Epithelial cell of prostate (primary cell): ENCODE measurements at regions not wholly inside any gene's neighbourhood (a gene's known extent, or its start where the extent isn't known, plus 50 kb on each side); places are given as distances from the start of the nearest gene placed in this dataset.

Experiments
- DNase-seq: peaks from one replicate; pipeline ENCODE4 v3.0.0-alpha.2; 2011; ENCODE audit warnings: low read depth, low spot score
- H3K27ac ChIP-seq: fragments of 450-650 bp; 2 replicates; pipeline ENCODE4 v1.5.1; 2017; ENCODE audit warnings: mild to moderate bottlenecking

DNA sequence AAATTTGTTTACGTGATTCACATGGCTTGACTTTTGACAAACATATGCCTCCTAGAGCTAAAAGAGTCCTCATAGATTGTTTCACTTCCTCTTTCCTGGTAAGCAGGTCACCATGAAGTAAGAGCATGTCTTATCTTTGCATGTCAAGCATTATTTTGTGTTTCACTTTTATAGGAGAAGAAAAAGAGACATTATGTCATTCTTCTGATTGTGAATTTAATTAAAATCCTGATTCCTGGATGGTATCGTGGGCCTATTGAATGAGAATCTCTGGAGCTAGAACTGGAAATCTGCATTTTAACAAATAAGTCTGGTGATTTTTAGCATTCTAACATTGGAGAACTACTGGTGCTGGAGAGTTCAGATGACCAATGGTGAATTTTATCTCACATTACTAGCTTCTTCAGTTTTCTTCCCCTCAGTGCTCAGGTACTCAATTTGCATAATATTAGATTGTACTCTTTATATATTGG lies 218.6 kb upstream of the ATP2B1 start:
- DNase-seq: no peak

GRCh38 chr12:89924191-89924590 lies 215.6 kb upstream of the ATP2B1 start:
- no peak for DNase-seq
- no peak overlapping the region for H3K27ac ChIP-seq

More for the DNA sequence above, 218.6 kb upstream of the ATP2B1 start:
- H3K27ac ChIP-seq: no peak overlapping the region

GRCh38 chr12:89923091-89923490 lies 214.5 kb upstream of the ATP2B1 start:
- H3K27ac ChIP-seq: no peak overlapping the region
- no peak for DNase-seq

DNA sequence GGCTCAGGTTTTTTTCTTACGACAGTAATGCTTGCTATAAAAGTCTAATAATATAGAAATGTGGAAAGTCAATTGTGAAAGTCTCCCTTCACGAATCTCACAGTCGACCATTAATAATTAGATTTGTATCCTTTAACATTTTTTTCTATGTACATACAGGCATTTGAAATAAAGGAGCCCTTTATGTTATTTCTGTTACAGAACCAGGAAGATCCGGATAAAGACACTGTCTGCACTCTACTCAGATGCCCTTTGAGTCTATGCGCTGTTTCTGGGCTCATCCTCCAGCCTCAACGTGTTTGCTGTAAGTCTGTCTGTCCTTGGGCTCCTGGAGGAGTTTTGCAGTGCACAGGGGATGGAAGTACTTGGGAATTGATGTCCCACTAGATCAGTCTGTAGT lies 212.2 kb upstream of the ATP2B1 start:
- H3K27ac ChIP-seq: no peak overlapping the region
- no peak for DNase-seq

GRCh38 chr12:89919241-89919906 lies 210.7 kb upstream of the ATP2B1 start:
- peak; percentile 16 for DNase-seq

DNA sequence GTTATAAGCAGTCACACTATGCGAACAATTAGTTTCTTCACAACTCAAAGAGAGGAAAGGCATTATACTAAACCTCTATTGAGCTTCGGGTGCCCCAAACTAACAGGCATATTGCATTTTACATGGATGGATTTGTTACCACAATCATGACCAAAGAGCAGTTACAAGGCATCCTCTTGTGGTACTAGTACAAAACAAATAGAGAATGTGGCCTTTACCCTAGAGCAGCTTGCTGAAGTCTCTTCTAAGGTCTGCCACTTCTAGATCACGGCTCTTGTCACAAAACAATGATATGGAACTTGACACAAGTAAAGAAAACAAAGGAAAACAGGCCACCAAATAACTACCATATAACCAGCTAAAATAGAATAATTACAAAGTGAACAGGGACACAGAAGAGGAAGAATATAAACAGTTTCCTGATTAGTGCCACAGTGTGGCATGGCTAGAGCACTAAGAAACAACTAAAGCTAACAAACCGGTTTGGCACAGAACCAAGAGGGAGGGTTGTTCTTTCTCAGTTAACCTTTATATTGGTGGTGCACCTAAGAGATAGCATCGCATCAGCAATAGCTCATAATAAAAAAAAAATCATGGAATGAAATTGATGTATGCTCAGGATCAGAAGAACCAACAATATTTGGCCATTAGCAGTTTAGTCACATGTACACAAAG lies 209.7 kb upstream of the ATP2B1 start:
- no peak overlapping the region for H3K27ac ChIP-seq
- no peak for DNase-seq

More at GRCh38 chr12:89919241-89919906, 210.7 kb upstream of the ATP2B1 start:
- H3K27ac ChIP-seq: no peak overlapping the region

- no peak overlapping the region for H3K27ac ChIP-seq
- DNase-seq: no peak
Observed at GRCh38 chr12:89909753-89910152, 201.1 kb upstream of the ATP2B1 start.

DNA sequence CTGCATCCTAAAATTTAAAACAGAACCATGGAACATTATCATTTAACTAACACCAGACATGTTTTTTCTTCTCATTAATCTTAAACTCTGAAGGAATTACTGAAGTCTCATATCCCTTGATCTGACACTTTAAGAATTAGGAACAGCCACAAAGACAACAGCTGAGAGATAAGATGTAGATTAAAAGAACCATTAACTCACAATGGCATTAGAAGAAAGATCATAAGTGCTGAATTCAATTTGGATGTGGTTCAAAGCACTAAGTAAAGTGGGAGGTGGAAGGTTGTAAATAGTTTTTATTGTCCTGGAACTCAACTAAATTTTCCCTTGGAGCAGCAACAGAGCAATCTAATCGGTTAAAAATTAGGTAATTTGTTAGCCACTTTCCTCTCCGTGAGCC lies 199.0 kb upstream of the ATP2B1 start:
- no peak overlapping the region for H3K27ac ChIP-seq
- no peak for DNase-seq

GRCh38 chr12:89906824-89907223 lies 198.2 kb upstream of the ATP2B1 start:
- DNase-seq: no peak
- no peak overlapping the region for H3K27ac ChIP-seq

DNA sequence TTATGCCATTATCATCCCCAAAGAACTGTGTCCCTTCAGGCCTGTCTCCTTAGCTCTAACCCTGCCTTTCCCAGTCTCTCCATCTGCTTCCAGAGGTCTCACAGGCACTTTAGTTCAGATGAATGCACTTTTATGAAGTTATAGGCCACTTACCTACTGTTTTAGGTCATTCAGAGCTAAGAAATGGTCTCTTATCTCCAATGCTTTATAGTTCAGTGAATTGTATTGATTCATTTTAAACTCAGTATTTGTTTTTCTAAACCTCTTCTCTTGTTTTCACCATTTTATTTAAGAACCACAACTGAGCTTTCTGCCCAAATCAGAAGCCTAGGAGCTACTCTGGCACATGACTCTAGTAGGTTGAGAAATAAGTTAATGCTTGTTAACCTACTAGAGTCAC lies 197.5 kb upstream of the ATP2B1 start:
- no peak for DNase-seq
- H3K27ac ChIP-seq: no peak overlapping the region

DNA sequence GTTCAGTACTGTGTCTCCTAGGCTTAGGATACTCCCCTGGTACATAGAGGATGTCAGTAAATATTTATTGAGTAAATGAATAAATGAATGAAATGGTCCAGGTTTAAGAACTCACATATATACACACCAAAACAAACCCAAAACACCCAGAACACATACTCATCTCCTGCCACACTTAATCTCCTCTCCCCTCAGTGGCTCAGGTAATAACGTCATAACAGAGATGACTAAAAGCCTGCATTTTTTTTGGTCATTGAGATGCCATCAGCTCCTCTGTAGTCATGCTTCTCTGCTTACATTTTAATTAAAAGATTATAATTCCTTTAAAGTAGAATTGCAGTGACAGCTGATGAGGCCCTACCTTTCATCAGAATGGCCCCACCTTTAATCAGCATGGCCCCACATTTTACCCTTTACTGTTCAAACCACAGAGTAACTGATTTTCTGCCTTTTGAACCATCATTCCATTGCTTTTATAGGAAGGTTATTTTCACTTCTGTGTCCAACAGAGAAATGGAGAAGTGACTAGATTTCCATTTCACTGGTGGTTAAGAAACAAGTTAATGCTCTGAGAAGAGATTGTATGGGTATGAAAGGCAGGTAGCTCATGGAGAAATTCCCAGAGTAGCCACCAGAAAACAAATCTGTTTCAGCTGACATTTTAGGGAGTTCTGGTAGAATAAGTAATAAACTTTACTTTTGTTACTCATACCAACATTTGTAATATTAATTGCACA lies 193.4 kb upstream of the ATP2B1 start:
- DNase-seq: no peak
- H3K27ac ChIP-seq: no peak overlapping the region

DNA sequence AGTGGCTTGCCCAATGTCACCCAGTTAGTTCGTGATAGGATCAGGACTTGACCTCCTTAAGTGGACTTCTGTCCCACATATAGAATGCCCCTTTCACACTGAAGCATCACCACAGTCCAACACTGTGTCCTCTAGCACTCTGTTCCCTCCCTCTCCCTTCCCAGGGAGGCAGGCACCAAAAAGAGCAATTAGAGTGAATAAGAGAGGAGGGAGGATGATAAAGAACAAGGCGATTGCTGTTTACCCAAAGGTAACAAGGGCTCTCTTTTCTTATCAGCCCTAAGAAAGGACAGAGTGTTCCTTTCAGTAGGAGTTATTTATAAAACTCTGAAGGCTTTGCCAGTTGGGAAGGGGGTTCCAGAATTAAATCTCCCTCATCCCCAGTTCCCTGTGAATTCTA lies 192.7 kb upstream of the ATP2B1 start:
- no peak overlapping the region for H3K27ac ChIP-seq
- no peak for DNase-seq

DNA sequence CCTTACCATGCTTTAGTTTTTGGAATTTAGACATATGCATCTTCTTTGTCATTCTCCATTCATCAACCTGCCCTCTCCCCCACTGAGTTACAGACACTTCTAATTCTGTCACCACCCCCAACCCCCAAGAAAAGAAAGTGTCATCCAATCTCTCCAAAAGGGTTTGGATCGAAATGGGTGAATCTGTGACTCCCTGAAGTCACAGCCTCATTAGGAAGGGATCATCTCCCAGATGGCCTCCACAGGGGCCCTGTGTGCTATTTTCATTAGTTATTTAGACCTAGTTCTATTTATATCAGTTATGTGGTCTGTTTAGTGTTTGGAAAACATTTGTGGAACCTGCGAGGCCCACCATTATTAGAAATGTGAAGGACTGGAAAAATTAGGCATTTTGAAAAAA lies 191.0 kb upstream of the ATP2B1 start:
- H3K27ac ChIP-seq: no peak overlapping the region
- DNase-seq: no peak

DNA sequence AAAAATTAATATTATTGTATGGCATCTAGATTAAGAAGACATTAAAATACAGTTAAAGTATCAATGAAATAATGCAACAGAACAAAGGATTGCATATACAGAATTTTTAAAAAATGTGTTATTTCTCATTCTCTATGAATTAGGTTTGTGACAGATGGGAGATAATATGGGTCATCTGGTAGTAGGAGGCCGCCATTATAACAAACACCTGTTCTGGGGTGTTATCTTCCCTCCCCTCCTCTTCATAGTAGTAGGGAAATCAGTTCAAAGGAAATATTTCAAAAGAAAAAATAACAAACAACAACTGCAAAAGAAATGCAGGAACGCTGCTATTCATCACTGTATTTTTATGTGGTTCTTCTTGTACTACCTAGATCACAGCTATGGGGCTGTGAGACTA lies 187.0 kb upstream of the ATP2B1 start:
- H3K27ac ChIP-seq: peak overlapping the region; percentile 91

GRCh38 chr12:89895101-89895500 lies 186.5 kb upstream of the ATP2B1 start:
- peak overlapping the region; percentile 91 for H3K27ac ChIP-seq
- DNase-seq: no peak

More for the DNA sequence above, 187.0 kb upstream of the ATP2B1 start:
- DNase-seq: no peak

GRCh38 chr12:89893972-89894706 lies 185.5 kb upstream of the ATP2B1 start:
- H3K27ac ChIP-seq: peak overlapping the region; percentile 91
- no peak for DNase-seq

- H3K27ac ChIP-seq: no peak overlapping the region
- no peak for DNase-seq
Observed at GRCh38 chr12:89892436-89892835, 183.8 kb upstream of the ATP2B1 start.

GRCh38 chr12:89891933-89892332 lies 183.3 kb upstream of the ATP2B1 start:
- H3K27ac ChIP-seq: no peak overlapping the region
- DNase-seq: no peak

- no peak overlapping the region for H3K27ac ChIP-seq
- DNase-seq: no peak
Observed at GRCh38 chr12:89890161-89890560, 181.5 kb upstream of the ATP2B1 start.

DNA sequence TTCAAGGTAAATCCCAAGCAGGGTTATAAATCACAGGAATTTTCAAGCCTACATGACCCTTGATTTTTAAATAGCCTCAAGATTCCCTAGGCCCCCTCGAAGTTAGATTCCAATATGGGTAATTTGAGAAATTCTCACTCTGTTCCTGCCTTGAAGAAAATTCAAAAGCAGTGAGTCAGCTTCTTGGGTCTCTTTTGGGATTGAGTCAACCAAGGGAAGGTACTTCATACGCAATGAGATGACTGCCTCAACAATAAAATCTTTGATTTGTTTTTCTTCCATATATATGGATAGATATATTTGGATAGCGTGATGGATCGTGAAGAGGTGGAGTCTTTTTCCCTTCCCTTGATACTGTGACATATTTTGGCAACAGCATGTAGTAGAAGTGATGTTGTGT lies 180.4 kb upstream of the ATP2B1 start:
- DNase-seq: no peak
- H3K27ac ChIP-seq: no peak overlapping the region

GRCh38 chr12:89884952-89885351 lies 176.3 kb upstream of the ATP2B1 start:
- no peak for DNase-seq
- H3K27ac ChIP-seq: no peak overlapping the region
